Hepatocyte (in vitro differentiated cells): ENCODE measurements at regions not wholly inside any gene's neighbourhood (a gene's known extent, or its start where the extent isn't known, plus 50 kb on each side); places are given as distances from the start of the nearest gene placed in this dataset.

Experiments
- EZH2 ChIP-seq: fragments of 200-600 bp; sonication (generic); IDR thresholded peaks from 2 replicates; pipeline ENCODE4 v1.6.1; 2016; ENCODE audit warnings: antibody characterized with exemption, mild to moderate bottlenecking, borderline replicate concordance
- EZH2phosphoT487 ChIP-seq: fragments of 200-600 bp; sonication (generic); IDR thresholded peaks from one replicate; pipeline ENCODE4 v1.6.1; 2018; ENCODE audit warnings: antibody characterized with exemption, mild to moderate bottlenecking, low read depth, moderate library complexity; ENCODE audit not compliant: unreplicated experiment, severe bottlenecking
- TF ChIP-seq, protein P1 (sequence below): fragments of 200-600 bp; sonication (generic); IDR thresholded peaks from 2 replicates; pipeline ENCODE4 v1.5.1; 2016; ENCODE audit warnings: antibody characterized with exemption, mild to moderate bottlenecking; ENCODE audit not compliant: poor library complexity

DNA sequence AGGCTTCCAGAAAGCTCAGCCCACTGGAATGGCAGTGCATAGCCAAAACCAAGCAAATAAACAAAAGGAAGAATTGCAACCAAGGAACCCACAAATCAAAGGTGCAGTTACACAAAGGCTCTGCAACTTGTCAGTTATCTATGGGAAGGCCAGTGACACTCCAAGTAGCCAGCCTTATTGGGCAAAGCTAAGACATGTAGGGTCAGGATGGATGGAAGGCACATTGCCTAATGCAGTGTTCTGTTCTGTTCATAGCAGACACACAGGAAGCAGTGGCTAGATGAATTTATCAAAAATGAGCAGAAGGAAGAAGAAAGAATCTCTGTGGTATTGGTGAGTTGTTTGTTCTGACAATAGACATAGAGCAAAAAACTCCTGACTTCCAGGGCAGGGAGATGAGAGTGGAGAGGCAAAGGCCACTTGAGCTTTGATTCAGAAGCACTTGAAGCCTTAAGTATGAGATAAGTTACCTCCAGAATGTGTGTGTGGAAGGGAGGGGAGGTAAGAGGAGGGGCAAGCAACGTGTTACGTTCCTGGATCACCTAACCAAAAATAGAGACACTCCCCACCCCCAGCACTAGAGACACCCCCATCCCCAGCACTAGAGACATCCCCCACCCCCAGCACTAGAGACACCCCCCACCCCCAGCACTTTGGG lies 57.9 kb upstream of the AKAP12 start:
- TF ChIP-seq, protein P1, sequence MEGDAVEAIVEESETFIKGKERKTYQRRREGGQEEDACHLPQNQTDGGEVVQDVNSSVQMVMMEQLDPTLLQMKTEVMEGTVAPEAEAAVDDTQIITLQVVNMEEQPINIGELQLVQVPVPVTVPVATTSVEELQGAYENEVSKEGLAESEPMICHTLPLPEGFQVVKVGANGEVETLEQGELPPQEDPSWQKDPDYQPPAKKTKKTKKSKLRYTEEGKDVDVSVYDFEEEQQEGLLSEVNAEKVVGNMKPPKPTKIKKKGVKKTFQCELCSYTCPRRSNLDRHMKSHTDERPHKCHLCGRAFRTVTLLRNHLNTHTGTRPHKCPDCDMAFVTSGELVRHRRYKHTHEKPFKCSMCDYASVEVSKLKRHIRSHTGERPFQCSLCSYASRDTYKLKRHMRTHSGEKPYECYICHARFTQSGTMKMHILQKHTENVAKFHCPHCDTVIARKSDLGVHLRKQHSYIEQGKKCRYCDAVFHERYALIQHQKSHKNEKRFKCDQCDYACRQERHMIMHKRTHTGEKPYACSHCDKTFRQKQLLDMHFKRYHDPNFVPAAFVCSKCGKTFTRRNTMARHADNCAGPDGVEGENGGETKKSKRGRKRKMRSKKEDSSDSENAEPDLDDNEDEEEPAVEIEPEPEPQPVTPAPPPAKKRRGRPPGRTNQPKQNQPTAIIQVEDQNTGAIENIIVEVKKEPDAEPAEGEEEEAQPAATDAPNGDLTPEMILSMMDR = no peak
- no peak for TF ChIP-seq EZH2
- no peak for TF ChIP-seq EZH2phosphoT487
